Aorta (tissue), 5 donors: ENCODE measurements at regions not wholly inside any gene's neighbourhood (a gene's known extent, or its start where the extent isn't known, plus 50 kb on each side); places are given as distances from the start of the nearest gene placed in this dataset.

ENCODE experiments used
- ATAC-seq: fragments of 200-7000 bp; cut with Tn5 transposase; one replicate; pipeline ENCODE4 v1.9.1; 2022; ENCODE audit warnings: moderate library complexity; ENCODE audit not compliant: low FRiP score
- DNase-seq, 2 donors: peaks; one replicate each; pipeline ENCODE4 v3.0.0-alpha.2; 2020
- H3K27ac ChIP-seq, 2 donors: one replicate each; pipeline ENCODE4 v1.5.1; 2013; ENCODE audit warnings: low read length in 2 of 2, mild to moderate bottlenecking in 2 of 2, moderate library complexity in 2 of 2, control low read depth in 1 of 2, inconsistent platforms in 1 of 2, low read depth in 1 of 2
- H3K27me3 ChIP-seq, 2 donors: one replicate each; pipeline ENCODE4 v1.6.1; 2013; ENCODE audit warnings: control low read depth in 1 of 2, low read length in 1 of 2, mild to moderate bottlenecking in 1 of 2, moderate library complexity in 1 of 2; ENCODE audit not compliant: insufficient read depth in 2 of 2, control insufficient read depth in 1 of 2
- H3K36me3 ChIP-seq, 2 donors: one replicate each; pipeline ENCODE4 v1.6.1; 2013; ENCODE audit warnings: control low read depth in 1 of 2, low read length in 1 of 2, mild to moderate bottlenecking in 1 of 2; ENCODE audit not compliant: insufficient read depth in 2 of 2, control insufficient read depth in 1 of 2
- H3K4me1 ChIP-seq, 2 donors: one replicate each; pipeline ENCODE4 v1.6.1; 2013; ENCODE audit warnings: low read length in 2 of 2, control low read depth in 1 of 2, mild to moderate bottlenecking in 1 of 2, moderate library complexity in 1 of 2; ENCODE audit not compliant: insufficient read depth in 2 of 2, control insufficient read depth in 1 of 2
- H3K4me3 ChIP-seq, 2 donors: one replicate each; pipeline ENCODE4 v1.5.1; 2013; ENCODE audit warnings: low read length in 2 of 2, control low read depth in 1 of 2, mild to moderate bottlenecking in 1 of 2
- H3K9me3 ChIP-seq: one replicate; pipeline ENCODE4 v1.6.1; 2013; ENCODE audit warnings: mild to moderate bottlenecking, low read length; ENCODE audit not compliant: control insufficient read depth
- WGBS, 2 donors: extraction: QIAGEN DNeasy Blood & Tissue Kit; methylation state at CpG; one replicate each; pipeline ENCODE4 v1.1.7; 2013; 5-methylcytosine and 5-hydroxymethylcytosine counted together
- intact Hi-C, 2 donors: fragments of 100-400 bp; cut with DNase I; formaldehyde crosslinking; loops; one replicate each; pipeline versions ENCODE4 v1.14.2 to v1.15.0; 2022
- donor health status: healthy with polysubstance abuse.
- donor health status: Bipolar disorder and iron deficiency.
- donor health status: DM: no; HTN: no; CAD: no.
- donor health status: DM: no; HTN: no; CAD: no.
- donor health status: DM: yes; HTN: yes; CAD: no.

GRCh38 chr7:130971297-130971696 lies 237.3 kb upstream of the KLF14 start:
- peaks cover 0 to 7% of the 10 kb centered on the region in 2 donors for H3K4me1 ChIP-seq
- H3K4me3 ChIP-seq = no peak overlapping the region
- DNase-seq = no peak
- H3K27me3 ChIP-seq = no peaks in the 10 kb centered on the region
- WGBS, 2 donors = 91 to 93% methylated on average over 4 of the region's 4 CpGs
- no peak for ATAC-seq
- no peaks in the 10 kb centered on the region for H3K9me3 ChIP-seq
- no peak overlapping the region for H3K27ac ChIP-seq
- peaks cover 0 to 2% of the 10 kb centered on the region in 2 donors for H3K36me3 ChIP-seq
- intact Hi-C loops = no loop called here

- 98 to 100% methylated on average over 2 of the region's 2 CpGs for WGBS, 2 donors
- Histone ChIP-seq H3K27ac (no peak overlapping the region), H3K27me3 (no peaks in the 10 kb centered on the region), H3K9me3 (no peaks in the 10 kb centered on the region), H3K36me3 (no peaks in the 10 kb centered on the region), H3K4me3 (no peak overlapping the region), H3K4me1 (peaks cover 0 to 7% of the 10 kb centered on the region in 2 donors)
- intact Hi-C loops = no loop called here
- DNase-seq (no peak), ATAC-seq (no peak)
Observed at GRCh38 chr7:130972201-130972600, 238.2 kb upstream of the KLF14 start.

- Histone ChIP-seq H3K9me3 (no peaks in the 10 kb centered on the region), H3K27me3 (no peaks in the 10 kb centered on the region), H3K27ac (no peak overlapping the region), H3K36me3 (no peaks in the 10 kb centered on the region), H3K4me1 (peaks cover 0 to 7% of the 10 kb centered on the region in 2 donors), H3K4me3 (no peak overlapping the region)
- intact Hi-C loops = no loop called here
- ATAC-seq (no peak), DNase-seq (no peak)
Observed at GRCh38 chr7:130973637-130974036, 239.6 kb upstream of the KLF14 start.

GRCh38 chr7:130974169-130974568 lies 240.2 kb upstream of the KLF14 start:
- no peaks in the 10 kb centered on the region for H3K9me3 ChIP-seq
- no peak overlapping the region for H3K4me3 ChIP-seq
- DNase-seq = no peak
- no peak for ATAC-seq
- H3K4me1 ChIP-seq = peaks cover 0 to 7% of the 10 kb centered on the region in 2 donors
- H3K36me3 ChIP-seq = no peaks in the 10 kb centered on the region
- whole genome bisulfite sequencing, 2 donors = 98 to 99% methylated on average over 2 of the region's 2 CpGs
- intact Hi-C loops = no loop called here
- H3K27me3 ChIP-seq = no peaks in the 10 kb centered on the region
- H3K27ac ChIP-seq = no peak overlapping the region

GRCh38 chr7:130974794-130975193 lies 240.8 kb upstream of the KLF14 start:
- no peak for ATAC-seq
- no peaks in the 10 kb centered on the region for H3K9me3 ChIP-seq
- H3K27me3 ChIP-seq = no peaks in the 10 kb centered on the region
- WGBS, 2 donors = 94 to 98% methylated on average over 2 of the region's 2 CpGs
- no peak for DNase-seq
- peaks cover 0 to 7% of the 10 kb centered on the region in 2 donors for H3K4me1 ChIP-seq
- H3K4me3 ChIP-seq = no peak overlapping the region
- H3K27ac ChIP-seq = no peak overlapping the region
- H3K36me3 ChIP-seq = no peaks in the 10 kb centered on the region
- intact Hi-C loops = no loop called here

GRCh38 chr7:130975731-130976130 lies 241.7 kb upstream of the KLF14 start:
- ATAC-seq = no peak
- Histone ChIP-seq H3K4me1 (peaks cover 0 to 1% of the 10 kb centered on the region in 2 donors), H3K27ac (no peak overlapping the region)

GRCh38 chr7:130982160-130982638 lies 248.2 kb upstream of the KLF14 start:
- H3K4me1 ChIP-seq = peaks cover 3 to 8% of the 10 kb centered on the region in 2 donors
- intact Hi-C loops = no loop called here
- H3K9me3 ChIP-seq = no peaks in the 10 kb centered on the region
- no peak overlapping the region for H3K27ac ChIP-seq
- no peak for ATAC-seq
- no peak overlapping the region for H3K4me3 ChIP-seq
- no peak for DNase-seq
- H3K27me3 ChIP-seq = no peaks in the 10 kb centered on the region
- peaks cover 0 to 5% of the 10 kb centered on the region in 2 donors for H3K36me3 ChIP-seq
- 34 to 40% methylated on average over 3 of the region's 3 CpGs for WGBS, 2 donors

More at GRCh38 chr7:130975731-130976130, 241.7 kb upstream of the KLF14 start:
- no peaks in the 10 kb centered on the region for H3K27me3 ChIP-seq
- intact Hi-C loops = no loop called here
- H3K4me3 ChIP-seq = no peak overlapping the region
- DNase-seq = no peak
- H3K9me3 ChIP-seq = no peaks in the 10 kb centered on the region
- no peaks in the 10 kb centered on the region for H3K36me3 ChIP-seq
- 96 to 98% methylated on average over 5 of the region's 5 CpGs for WGBS, 2 donors

GRCh38 chr7:130982651-130983050 lies 248.6 kb upstream of the KLF14 start:
- H3K4me1 ChIP-seq = peaks cover 3 to 8% of the 10 kb centered on the region in 2 donors
- H3K27ac ChIP-seq = no peak overlapping the region
- no peak for ATAC-seq
- 71 to 77% methylated on average over 3 of the region's 3 CpGs for WGBS, 2 donors
- H3K27me3 ChIP-seq = no peaks in the 10 kb centered on the region
- intact Hi-C loops = no loop called here
- no peak overlapping the region for H3K4me3 ChIP-seq
- H3K36me3 ChIP-seq = peaks cover 0 to 5% of the 10 kb centered on the region in 2 donors
- DNase-seq = no peak
- no peaks in the 10 kb centered on the region for H3K9me3 ChIP-seq

- H3K27ac ChIP-seq = no peak overlapping the region
- peaks cover 0 to 5% of the 10 kb centered on the region in 2 donors for H3K36me3 ChIP-seq
- 92 to 94% methylated on average over 4 of the region's 4 CpGs for WGBS, 2 donors
- H3K4me3 ChIP-seq = no peak overlapping the region
- intact Hi-C loops = no loop called here
- DNase-seq = no peak
- no peaks in the 10 kb centered on the region for H3K9me3 ChIP-seq
- no peak for ATAC-seq
- peaks cover 3 to 8% of the 10 kb centered on the region in 2 donors for H3K4me1 ChIP-seq
- no peaks in the 10 kb centered on the region for H3K27me3 ChIP-seq
Observed at GRCh38 chr7:130985361-130985760, 251.4 kb upstream of the KLF14 start.
